ENCODE measurements at regions not wholly inside any gene's neighbourhood (a gene's known extent, or its start where the extent isn't known, plus 50 kb on each side); places are given as distances from the start of the nearest gene placed in this dataset.

- TF ChIP-seq CTCF (IDR thresholded peaks at IDR 0.05) (no peak), EZH2 (IDR thresholded peaks at IDR 0.05) (no peak), EZH2phosphoT487 (IDR thresholded peaks at IDR 0.05) (no peak)
These were observed 196.4 kb downstream of the ZNF716 start for GRCh38 chr7:57646219-57646900.
